Activated naive CD4-positive, alpha-beta T cell treated with anti-CD3 and anti-CD28 coated beads for 36 hours (primary cell): ENCODE measurements at regions not wholly inside any gene's neighbourhood (a gene's known extent, or its start where the extent isn't known, plus 50 kb on each side); places are given as distances from the start of the nearest gene placed in this dataset.
"Not testable (repeated sequence)": the region's sequence is repeated elsewhere in the genome, so short reads cannot be mapped to it uniquely, and the experiment has no call there.

Experiments
- CTCF ChIA-PET: fragments of 350-600 bp; sonication (Branson Sonifier 250); formaldehyde crosslinking; loops from one replicate; lab custom pipeline; 2021; ENCODE audit warnings: antibody characterized with exemption; lab: Charles Lee
- DNase-seq: peaks from one replicate; pipeline ENCODE4 v3.0.0-alpha.2; 2020
- H3K27ac Mint-ChIP-seq: one replicate; pipeline ENCODE4 v1.8.0; 2021; ENCODE audit warnings: mild to moderate bottlenecking, mixed read lengths
- H3K27me3 Mint-ChIP-seq: one replicate; pipeline ENCODE4 v1.8.0; 2021; ENCODE audit warnings: low read depth, mixed read lengths
- H3K36me3 Mint-ChIP-seq: one replicate; pipeline ENCODE4 v1.8.0; 2021; ENCODE audit warnings: low read depth, mixed read lengths
- H3K4me1 Mint-ChIP-seq: one replicate; pipeline ENCODE4 v1.8.0; 2021; ENCODE audit warnings: low read depth, mixed read lengths
- H3K4me3 Mint-ChIP-seq: one replicate; pipeline ENCODE4 v1.8.0; 2021; ENCODE audit warnings: mild to moderate bottlenecking, moderate library complexity, mixed read lengths
- H3K9me3 Mint-ChIP-seq: one replicate; pipeline ENCODE4 v1.8.0; 2021; ENCODE audit warnings: mixed read lengths
- intact Hi-C: fragments of 100-400 bp; cut with micrococcal nuclease; formaldehyde crosslinking; loops from one replicate; pipeline ENCODE4 v1.15.1; 2023

DNA sequence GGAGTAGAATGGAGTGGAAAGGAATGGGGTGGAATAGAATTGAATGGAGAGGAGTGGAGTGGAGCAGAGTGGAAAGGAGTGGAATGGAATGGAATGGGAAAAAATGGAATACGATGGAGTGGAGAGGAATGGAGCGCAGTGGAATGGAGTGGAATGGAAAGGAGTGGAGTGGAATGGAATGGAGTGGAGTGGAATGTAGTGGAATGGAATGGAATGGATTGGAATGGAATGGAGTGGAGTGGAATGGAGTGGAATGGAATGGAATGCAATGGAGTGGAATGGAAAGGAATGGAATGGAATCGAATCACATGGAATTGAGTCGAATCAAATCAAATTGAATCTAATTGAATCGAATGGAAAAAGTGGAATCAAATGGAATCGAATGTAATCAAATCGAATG is 1016.1 kb downstream of the CDY1 start:
- Mint-ChIP-seq H3K4me3 (no peak overlapping the region), H3K4me1 (no peaks in the 10 kb centered on the region), H3K9me3 (peaks cover 52% of the 10 kb centered on the region), H3K27ac (no peak overlapping the region), H3K36me3 (peaks cover 47% of the 10 kb centered on the region), H3K27me3 (no peaks in the 10 kb centered on the region)
- intact Hi-C loops: no loop called here
- no peak for DNase-seq
- CTCF ChIA-PET: no interaction called here

DNA sequence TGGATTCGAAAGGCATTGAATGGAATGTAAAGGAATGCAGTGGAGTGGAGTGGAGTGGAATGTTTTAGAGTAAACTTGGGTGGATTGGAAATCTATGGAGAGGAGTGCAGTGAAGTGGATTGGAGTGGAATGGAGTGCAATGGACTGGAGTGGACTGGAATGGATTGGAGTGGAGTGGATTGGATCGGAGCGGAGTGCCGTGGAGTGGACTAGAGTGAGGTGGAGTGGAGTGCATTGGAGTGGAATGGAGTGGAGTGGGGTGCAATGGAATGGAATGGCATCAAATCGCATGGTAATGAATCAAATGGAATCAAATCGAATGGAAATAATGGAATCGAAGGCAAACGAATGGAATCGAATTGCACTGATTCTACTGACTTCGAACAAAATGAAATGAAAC is 1023.9 kb downstream of the CDY1 start:
- peaks cover 26% of the 10 kb centered on the region for H3K36me3 Mint-ChIP-seq
- peaks cover 37% of the 10 kb centered on the region for H3K9me3 Mint-ChIP-seq
- H3K27me3 Mint-ChIP-seq, H3K4me3 Mint-ChIP-seq, intact Hi-C loops, DNase-seq, H3K4me1 Mint-ChIP-seq, CTCF ChIA-PET, H3K27ac Mint-ChIP-seq: not testable (repeated sequence)

- intact Hi-C loops, CTCF ChIA-PET, H3K4me3 Mint-ChIP-seq, H3K27ac Mint-ChIP-seq, H3K27me3 Mint-ChIP-seq, H3K4me1 Mint-ChIP-seq, DNase-seq: not testable (repeated sequence)
- Mint-ChIP-seq H3K36me3 (peaks cover 12% of the 10 kb centered on the region), H3K9me3 (peaks cover 37% of the 10 kb centered on the region)
Measured at GRCh38 chrY:26648240-26648639, 1026.3 kb downstream of the CDY1 start.

GRCh38 chrY:26664245-26664644 is 1042.3 kb downstream of the CDY1 start:
- H3K4me3 Mint-ChIP-seq, CTCF ChIA-PET, DNase-seq, H3K4me1 Mint-ChIP-seq, H3K27ac Mint-ChIP-seq, H3K27me3 Mint-ChIP-seq, intact Hi-C loops: not testable (repeated sequence)
- Mint-ChIP-seq H3K9me3 (peaks cover 56% of the 10 kb centered on the region), H3K36me3 (peaks cover 26% of the 10 kb centered on the region)

GRCh38 chrY:26666691-26667090 is 1044.8 kb downstream of the CDY1 start:
- peaks cover 61% of the 10 kb centered on the region for H3K9me3 Mint-ChIP-seq
- peaks cover 40% of the 10 kb centered on the region for H3K36me3 Mint-ChIP-seq
- H3K4me3 Mint-ChIP-seq, H3K27me3 Mint-ChIP-seq, CTCF ChIA-PET, intact Hi-C loops, DNase-seq, H3K4me1 Mint-ChIP-seq, H3K27ac Mint-ChIP-seq: not testable (repeated sequence)

DNA sequence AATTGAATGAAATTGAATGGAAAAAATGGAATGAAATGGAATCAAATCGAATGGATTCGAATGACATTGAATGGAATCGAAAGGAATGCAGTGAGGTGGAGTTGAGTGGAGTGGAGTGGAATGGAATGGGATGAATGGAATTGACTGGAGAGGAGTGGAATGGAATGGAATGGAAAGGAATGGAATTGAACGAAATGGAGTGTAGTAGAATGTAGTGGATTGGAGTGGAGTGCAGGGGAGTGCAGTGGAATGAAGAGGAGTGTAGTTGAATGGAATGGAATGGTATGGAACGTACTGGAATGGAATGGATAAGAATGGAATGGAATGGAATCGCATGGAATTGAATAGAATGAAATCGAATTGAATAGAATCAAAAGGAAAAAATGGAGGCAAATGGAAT is 1047.3 kb downstream of the CDY1 start:
- H3K4me3 Mint-ChIP-seq, H3K4me1 Mint-ChIP-seq, DNase-seq, CTCF ChIA-PET, H3K27ac Mint-ChIP-seq, intact Hi-C loops, H3K27me3 Mint-ChIP-seq: not testable (repeated sequence)
- Mint-ChIP-seq H3K9me3 (peaks cover 44% of the 10 kb centered on the region), H3K36me3 (peaks cover 30% of the 10 kb centered on the region)

DNA sequence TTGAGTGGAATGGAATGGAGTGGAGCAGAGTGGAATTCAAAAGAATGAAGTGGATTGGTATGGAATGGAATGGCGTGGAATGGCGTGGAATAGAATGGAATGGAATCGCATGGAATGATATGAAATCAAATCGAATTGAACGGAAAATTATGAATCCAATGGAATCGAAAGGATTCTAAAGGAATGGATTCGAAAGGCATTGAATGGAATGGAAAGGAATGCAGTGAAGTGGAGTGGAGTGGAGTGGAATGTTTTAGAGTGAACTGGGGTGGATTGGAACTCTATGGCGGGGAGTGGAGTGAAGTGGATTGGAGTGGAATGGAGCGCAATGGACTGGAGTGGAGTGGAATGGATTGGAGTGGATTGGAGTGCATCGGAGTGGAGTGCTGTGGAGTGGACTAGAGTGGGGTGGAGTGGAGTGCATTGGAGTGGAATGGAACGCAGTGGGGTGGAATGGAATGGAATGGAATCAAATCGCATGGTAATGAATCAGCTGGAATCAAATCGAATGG is 1048.5 kb downstream of the CDY1 start:
- H3K27me3 Mint-ChIP-seq, H3K4me3 Mint-ChIP-seq, intact Hi-C loops, CTCF ChIA-PET, H3K4me1 Mint-ChIP-seq, H3K27ac Mint-ChIP-seq: not testable (repeated sequence)
- peaks cover 27% of the 10 kb centered on the region for H3K36me3 Mint-ChIP-seq
- peaks cover 35% of the 10 kb centered on the region for H3K9me3 Mint-ChIP-seq
- DNase-seq: peak; percentile 4

DNA sequence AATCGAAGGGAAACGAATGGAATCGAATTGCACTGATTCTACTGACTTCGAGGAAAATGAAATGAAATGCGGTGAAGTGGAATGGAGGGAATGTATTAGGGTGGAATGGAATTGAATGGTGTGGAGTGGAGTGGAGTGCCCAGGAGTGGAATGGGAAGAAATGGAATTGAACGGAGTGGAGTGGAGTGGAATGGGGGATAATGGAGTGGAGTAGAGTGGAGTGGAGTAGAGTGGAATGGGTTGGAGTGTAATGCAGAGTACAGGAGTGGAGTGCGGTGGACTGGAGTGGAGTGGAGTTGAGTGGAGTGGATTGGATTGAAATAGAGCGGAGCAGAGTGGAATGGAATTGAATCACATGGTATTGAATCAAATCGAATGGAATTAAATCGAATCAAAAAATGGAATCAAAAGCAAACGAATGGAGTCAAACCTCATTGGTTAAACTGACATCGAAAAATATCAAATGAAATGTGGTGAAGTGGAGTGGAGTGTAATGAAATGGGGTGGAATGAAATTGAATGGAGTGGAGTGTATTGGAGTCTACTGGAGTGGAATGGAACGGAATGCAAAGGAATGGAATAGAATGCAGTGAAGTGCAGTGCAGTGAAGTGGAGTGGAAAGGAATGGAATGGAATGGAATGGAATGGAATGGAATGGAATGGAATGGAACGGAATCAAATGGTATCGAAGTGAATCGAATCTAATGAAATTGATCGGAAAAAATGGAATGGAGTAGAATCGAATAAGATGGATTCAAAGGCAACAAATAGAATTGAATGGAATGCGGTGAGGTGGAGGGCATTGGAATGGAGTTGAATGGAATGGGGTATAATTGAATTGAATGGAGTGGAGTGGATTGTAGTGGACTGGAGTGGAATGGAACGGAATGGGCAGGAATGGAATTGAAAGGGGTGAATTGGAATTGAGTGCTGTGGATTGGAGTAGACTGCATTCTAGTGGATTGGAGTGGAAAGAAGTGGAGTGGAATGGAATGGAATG is 1049.3 kb downstream of the CDY1 start:
- H3K4me3 Mint-ChIP-seq, CTCF ChIA-PET, H3K27ac Mint-ChIP-seq, H3K4me1 Mint-ChIP-seq, H3K27me3 Mint-ChIP-seq, intact Hi-C loops: not testable (repeated sequence)
- peak; percentile 8 for DNase-seq
- Mint-ChIP-seq H3K36me3 (peaks cover 27% of the 10 kb centered on the region), H3K9me3 (peaks cover 35% of the 10 kb centered on the region)
